K562 (cell line): ENCODE measurements at regions not wholly inside any gene's neighbourhood (a gene's known extent, or its start where the extent isn't known, plus 50 kb on each side); places are given as distances from the start of the nearest gene placed in this dataset.

Source experiments
- ATAC-seq: fragments of 200-7000 bp; cut with Tn5 transposase; 3 replicates; pipeline ENCODE4 v1.9.1; 2020; ENCODE audit warnings: moderate library complexity
- BruUV-seq: library from RNA; stranded (reverse); fragments of 400-500 nt; replicated peaks from 2 replicates; lab custom pipeline; 2021; lab: Mats Ljungman, UMichigan
- CTCF ChIA-PET: fragments of 300-600 bp; formaldehyde crosslinking; extraction: SDS; loops from one replicate; lab custom pipeline; 2021; ENCODE audit warnings: low intra/inter-chr PET ratio; lab: Yijun Ruan, JAX
- POLR2A ChIA-PET: fragments of 300-600, 350-650 bp; sonication (Branson Sonifier 250); formaldehyde crosslinking; extraction: SDS; loops from one replicate; lab custom pipeline; 2021; ENCODE audit warnings: antibody characterized with exemption, inconsistent platforms; lab: Yijun Ruan, JAX
- DNase-seq, 4 experiments: peaks; one replicate each; pipeline versions ENCODE4 v3.0.0 to v3.0.0-alpha.2; 2011 to 2018; ENCODE audit warnings: low spot score in 3 of 4, mixed read lengths in 3 of 4; ENCODE audit errors: extremely low read depth in 1 of 4
- FAIRE-seq: peaks from 2 replicates; lab custom pipeline; 2011; peaks lifted over from hg19 to GRCh38; lab: Jason Lieb, UNC
- H2AFZ ChIP-seq: 2 replicates; pipeline ENCODE4 v1.6.0; 2011; ENCODE audit warnings: low read depth, low read length, control low read depth, inconsistent platforms
- H3K27ac ChIP-seq: fragments of 200-600 bp; 3 replicates; pipeline ENCODE4 v1.8.0; 2011; ENCODE audit warnings: low read depth, mild to moderate bottlenecking, control low read depth, inconsistent platforms, low read length, moderate library complexity, mixed read lengths; ENCODE audit errors: extremely low read depth
- H3K27me3 ChIP-seq, 2 experiments: fragments of 300-600 bp in 1 of 2; 2 replicates in 1 of 2; 3 replicates in 1 of 2; pipeline versions ENCODE4 v1.6.0 to v1.8.0; 2011; ENCODE audit warnings: inconsistent platforms in 2 of 2, low read length in 2 of 2, mild to moderate bottlenecking in 1 of 2, mixed read lengths in 1 of 2, moderate library complexity in 1 of 2; ENCODE audit not compliant: control insufficient read depth in 2 of 2, insufficient read depth in 2 of 2
- H3K36me3 ChIP-seq: fragments of 300-600 bp; 3 replicates; pipeline ENCODE4 v1.8.0; 2011; ENCODE audit warnings: mild to moderate bottlenecking, low read length, inconsistent platforms; ENCODE audit not compliant: control insufficient read depth, insufficient read depth
- H3K4me1 ChIP-seq, 2 experiments: fragments of 200-600 bp in 1 of 2; replicated peaks in 1 of 2; 2 replicates in 1 of 2; 3 replicates in 1 of 2; pipeline versions ENCODE4 v1.5.1 to v1.8.0; 2011; ENCODE audit warnings: inconsistent platforms in 2 of 2, low read length in 2 of 2, mild to moderate bottlenecking in 1 of 2, mixed read lengths in 1 of 2, moderate library complexity in 1 of 2; ENCODE audit not compliant: control insufficient read depth in 2 of 2, insufficient read depth in 2 of 2
- H3K4me2 ChIP-seq: 2 replicates; pipeline ENCODE4 v1.6.1; 2011; ENCODE audit warnings: low read length, control low read depth, inconsistent platforms, mixed read lengths; ENCODE audit not compliant: insufficient read depth
- H3K4me3 ChIP-seq: fragments of 200-600 bp; sonication (generic), shearing (Covaris generic); 2 replicates; pipeline ENCODE4 v1.5.1; 2016; ENCODE audit warnings: control low read depth, inconsistent platforms
- H3K79me2 ChIP-seq: fragments of 200-600 bp; 3 replicates; pipeline ENCODE4 v1.8.0; 2011; ENCODE audit warnings: low read length, inconsistent platforms; ENCODE audit not compliant: control insufficient read depth, insufficient read depth
- H3K9ac ChIP-seq, 2 experiments: 2 replicates each; pipeline versions ENCODE4 v1.6.0 to v1.6.1; 2011; ENCODE audit warnings: low read depth in 2 of 2, low read length in 2 of 2, control low read depth in 1 of 2, inconsistent platforms in 1 of 2, mild to moderate bottlenecking in 1 of 2, mixed read lengths in 1 of 2; ENCODE audit not compliant: insufficient read depth in 1 of 2
- H3K9me1 ChIP-seq: one replicate; pipeline ENCODE4 v1.6.0; 2011; ENCODE audit warnings: inconsistent platforms, mild to moderate bottlenecking, low read length, moderate library complexity; ENCODE audit not compliant: control insufficient read depth, insufficient read depth
- H3K9me3 ChIP-seq: replicated peaks from 2 replicates; pipeline ENCODE4 v1.5.1; 2011; ENCODE audit warnings: low read depth, low read length, inconsistent platforms; ENCODE audit not compliant: control insufficient read depth, insufficient read depth
- H4K20me1 ChIP-seq: replicated peaks from 2 replicates; pipeline ENCODE4 v1.6.1; 2011; ENCODE audit warnings: low read length, inconsistent platforms, mixed read lengths; ENCODE audit not compliant: control insufficient read depth, insufficient read depth
- ASH1L ChIP-seq: fragments of 450-650 bp; IDR thresholded peaks from 2 replicates; pipeline ENCODE4 v1.6.1; 2018; ENCODE audit warnings: borderline replicate concordance, mild to moderate bottlenecking, low read depth; ENCODE audit not compliant: partially characterized antibody
- E2F3 ChIP-seq: fragments of 250-450 bp; sonication (Bioruptor Pico); IDR thresholded peaks from 2 replicates; pipeline ENCODE4 v1.4.0; 2020; ENCODE audit warnings: mild to moderate bottlenecking
- HCFC1 ChIP-seq: IDR thresholded peaks from 2 replicates; pipeline ENCODE4 v1.6.1; 2012; ENCODE audit warnings: low read depth, low read length, improper control_type of control experiment
- MCM7 ChIP-seq, 2 experiments: fragments of 450-650 bp; IDR thresholded peaks; 2 replicates each; pipeline ENCODE4 v1.6.1; 2016 to 2018
- PRDM10 ChIP-seq: fragments of 450-650 bp; IDR thresholded peaks from 2 replicates; pipeline ENCODE4 v1.6.1; 2018; ENCODE audit not compliant: partially characterized antibody
- ZNF133 ChIP-seq: fragments of 250-450 bp; sonication (Bioruptor Pico); IDR thresholded peaks from 2 replicates; pipeline ENCODE4 v1.4.0; 2020; ENCODE audit warnings: mild to moderate bottlenecking
- ZNF274 ChIP-seq: IDR thresholded peaks from 2 replicates; pipeline ENCODE4 v1.6.1; 2011; ENCODE audit warnings: low read depth, mild to moderate bottlenecking, low read length, moderate library complexity, borderline replicate concordance
- ZNF668 ChIP-seq: fragments of 250-450 bp; sonication (Bioruptor Pico); IDR thresholded peaks from 2 replicates; pipeline ENCODE4 v1.8.0; 2022; ENCODE audit warnings: mild to moderate bottlenecking, inconsistent platforms
- ZNF717 ChIP-seq: fragments of 250-450 bp; sonication (Bioruptor Pico); IDR thresholded peaks from 2 replicates; pipeline ENCODE4 v1.5.0; 2021
- WGBS: fragments of 100-300 bp; shearing (Covaris generic); methylation state at CpG from one replicate; pipeline ENCODE4 v1.1.6; 2016; ENCODE audit warnings: low coverage, mixed read lengths; ENCODE audit not compliant: insufficient coverage; ENCODE audit errors: missing lambda C conversion rate; 5-methylcytosine and 5-hydroxymethylcytosine counted together
- in situ Hi-C: fragments of 300-500 bp; cut with MboI; formaldehyde crosslinking; loops from 4 replicates; pipeline ENCODE4 v1.15.0; 2018; ENCODE audit warnings: inconsistent platforms, mixed read lengths
- intact Hi-C: fragments of 100-400 bp; cut with micrococcal nuclease; formaldehyde crosslinking; loops from 2 replicates; pipeline ENCODE4 v1.14.2; 2022

GRCh38 chr14:83096092-83096491 is 1562.4 kb upstream of the SEL1L start:
- no peak for ATAC-seq
- DNase-seq, result no peak
- H3K9ac ChIP-seq, result no peak overlapping the region
- no peaks in the 10 kb centered on the region for H3K9me3 ChIP-seq
- CTCF ChIA-PET, result no interaction called here
- WGBS, result 0% methylated on average over 1 of the region's 1 CpG
- H3K4me1 ChIP-seq, result no peaks in the 10 kb centered on the region
- no peak overlapping the region for H3K4me2 ChIP-seq
- intact Hi-C loops (no loop called here), in situ Hi-C loops (no loop called here)
- no peak overlapping the region for H2AFZ ChIP-seq
- H3K79me2 ChIP-seq, result no peaks in the 10 kb centered on the region
- BruUV-seq, result no TSS peak
- no peak overlapping the region for H3K4me3 ChIP-seq
- H4K20me1 ChIP-seq, result no peaks in the 10 kb centered on the region
- no peaks in the 10 kb centered on the region for H3K27me3 ChIP-seq
- H3K27ac ChIP-seq, result no peak overlapping the region
- POLR2A ChIA-PET, result no interaction called here
- H3K36me3 ChIP-seq, result no peaks in the 10 kb centered on the region
- TF ChIP-seq ZNF274 (no peak), E2F3 (CRISPR knock-in tag) (no peak), ZNF133 (CRISPR knock-in tag) (no peak), ZNF717 (CRISPR knock-in tag) (no peak), HCFC1 (no peak), PRDM10 (no peak), ZNF668 (no peak), ASH1L (no peak), MCM7 (IDR thresholded peaks at IDR 0.05) (no peak)
- FAIRE-seq, result no peak
- H3K9me1 ChIP-seq, result no peaks in the 10 kb centered on the region
